ENCODE measurements at regions not wholly inside any gene's neighbourhood (a gene's known extent, or its start where the extent isn't known, plus 50 kb on each side); places are given as distances from the start of the nearest gene placed in this dataset.

DNA sequence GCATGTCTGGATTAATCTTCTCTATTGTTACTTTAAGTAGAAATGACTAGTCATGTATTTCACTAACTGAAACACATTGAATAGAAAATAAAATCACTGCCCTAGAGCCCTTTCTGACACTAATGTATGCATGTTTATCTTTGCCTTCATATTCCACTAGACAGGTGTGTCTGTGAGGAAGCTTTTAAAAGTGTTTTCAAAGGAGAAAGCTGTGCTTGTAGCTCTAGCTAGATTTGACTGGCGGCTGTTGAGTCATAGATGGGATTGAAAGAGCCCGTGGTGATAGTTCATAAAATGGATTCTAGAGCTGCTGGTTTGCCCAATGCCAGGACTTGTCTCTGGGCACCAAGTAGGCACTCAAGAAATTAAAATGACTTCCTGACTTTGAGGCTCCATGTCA is 189.0 kb upstream of the PIRT start:
- no peak for DNase-seq (ENCODE audit: low read depth)
- TF ChIP-seq, protein P1, sequence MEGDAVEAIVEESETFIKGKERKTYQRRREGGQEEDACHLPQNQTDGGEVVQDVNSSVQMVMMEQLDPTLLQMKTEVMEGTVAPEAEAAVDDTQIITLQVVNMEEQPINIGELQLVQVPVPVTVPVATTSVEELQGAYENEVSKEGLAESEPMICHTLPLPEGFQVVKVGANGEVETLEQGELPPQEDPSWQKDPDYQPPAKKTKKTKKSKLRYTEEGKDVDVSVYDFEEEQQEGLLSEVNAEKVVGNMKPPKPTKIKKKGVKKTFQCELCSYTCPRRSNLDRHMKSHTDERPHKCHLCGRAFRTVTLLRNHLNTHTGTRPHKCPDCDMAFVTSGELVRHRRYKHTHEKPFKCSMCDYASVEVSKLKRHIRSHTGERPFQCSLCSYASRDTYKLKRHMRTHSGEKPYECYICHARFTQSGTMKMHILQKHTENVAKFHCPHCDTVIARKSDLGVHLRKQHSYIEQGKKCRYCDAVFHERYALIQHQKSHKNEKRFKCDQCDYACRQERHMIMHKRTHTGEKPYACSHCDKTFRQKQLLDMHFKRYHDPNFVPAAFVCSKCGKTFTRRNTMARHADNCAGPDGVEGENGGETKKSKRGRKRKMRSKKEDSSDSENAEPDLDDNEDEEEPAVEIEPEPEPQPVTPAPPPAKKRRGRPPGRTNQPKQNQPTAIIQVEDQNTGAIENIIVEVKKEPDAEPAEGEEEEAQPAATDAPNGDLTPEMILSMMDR (IDR thresholded peaks at IDR 0.05; ENCODE audit: control insufficient read depth, extremely low read depth, insufficient read depth) = no peak
- H3K4me3 ChIP-seq (ENCODE audit: low read depth, low read length) = no peak overlapping the region

DNA sequence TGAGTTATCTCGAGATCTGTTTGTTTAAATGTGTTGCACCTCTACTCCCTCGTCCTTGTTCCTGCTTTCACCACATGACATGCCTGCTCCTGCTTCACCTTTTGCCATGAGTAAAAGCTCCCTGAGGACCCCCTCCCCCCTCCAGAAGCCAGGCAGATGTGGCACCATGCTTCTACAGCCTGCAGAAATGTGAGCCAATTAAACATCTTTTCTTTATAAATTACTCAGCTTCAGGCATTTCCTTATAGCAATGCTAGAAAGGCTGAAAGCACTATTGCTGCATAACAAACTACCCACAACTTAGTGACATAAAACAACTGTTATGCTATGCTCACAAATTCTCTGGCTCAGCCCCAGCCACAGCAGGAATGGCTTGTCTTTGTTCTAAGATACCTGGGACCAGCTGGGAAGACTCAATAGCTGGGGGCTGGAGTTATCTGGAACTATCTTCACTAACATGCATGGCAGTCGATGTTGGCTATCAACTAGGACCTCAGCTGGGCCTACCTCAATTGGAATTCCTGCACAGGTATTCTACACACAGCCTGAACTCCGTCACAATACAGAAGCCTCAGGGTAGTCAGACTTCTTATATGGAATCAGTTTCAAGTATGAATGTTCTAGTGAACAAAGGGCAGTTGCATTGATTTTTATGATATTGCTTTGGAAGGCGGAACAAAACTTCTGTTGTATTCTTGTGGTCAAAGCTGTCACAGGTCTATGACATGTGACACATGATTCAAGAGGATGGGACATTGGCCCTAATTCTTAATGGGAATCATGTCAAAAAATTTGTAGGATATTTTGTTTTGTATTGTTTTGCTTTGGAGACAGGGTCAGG is 186.0 kb upstream of the PIRT start:
- no peak overlapping the region for H3K4me3 ChIP-seq (ENCODE audit: low read depth, low read length)
- DNase-seq (ENCODE audit: low read depth) = no peak
- TF ChIP-seq, protein P1 (IDR thresholded peaks at IDR 0.05; ENCODE audit: control insufficient read depth, extremely low read depth, insufficient read depth) = no peak

DNA sequence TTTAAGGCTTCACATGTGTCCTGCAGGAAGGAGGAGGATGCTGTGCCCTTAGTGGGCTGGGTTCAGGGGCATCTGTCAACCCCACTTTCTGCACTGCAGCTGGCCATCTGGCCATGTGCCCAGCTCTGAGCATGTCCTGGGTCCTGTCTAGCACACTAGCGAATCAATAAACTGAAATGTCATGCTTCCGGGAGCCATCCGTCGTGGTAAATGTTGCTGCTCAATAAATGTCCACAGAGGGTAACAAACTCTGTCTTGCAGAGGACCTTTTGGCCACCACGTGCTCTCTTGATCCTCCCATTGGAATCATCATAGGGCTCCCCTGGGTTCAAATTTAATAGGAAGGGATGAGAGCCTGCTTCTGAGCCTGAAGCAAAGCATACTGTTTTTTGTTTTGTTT is 168.6 kb upstream of the PIRT start:
- TF ChIP-seq, protein P1 (IDR thresholded peaks at IDR 0.05; ENCODE audit: control insufficient read depth, extremely low read depth, insufficient read depth) = no peak
- no peak for DNase-seq (ENCODE audit: low read depth)
- H3K4me3 ChIP-seq (ENCODE audit: low read depth, low read length) = no peak overlapping the region

DNA sequence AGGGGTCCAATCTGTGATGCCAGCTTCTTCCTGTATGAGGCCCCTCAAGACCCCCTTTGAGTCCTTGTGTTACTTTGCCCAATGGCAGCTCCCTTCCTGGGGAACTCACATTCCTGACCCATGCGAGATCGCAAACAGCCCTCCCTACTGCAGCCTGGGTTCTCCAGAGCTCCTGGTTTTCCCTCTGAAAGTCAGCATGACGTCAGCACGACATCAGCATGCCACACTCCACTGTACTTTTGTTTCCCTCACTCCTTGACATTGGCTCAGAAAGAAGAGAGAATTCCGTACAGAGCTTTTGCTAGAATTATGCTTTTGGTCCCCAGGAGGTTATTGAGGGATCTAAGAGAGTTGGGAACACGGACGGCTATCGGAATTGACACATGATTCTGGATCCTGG is 168.1 kb upstream of the PIRT start:
- no peak for DNase-seq (ENCODE audit: low read depth)
- TF ChIP-seq, protein P1 (IDR thresholded peaks at IDR 0.05; ENCODE audit: control insufficient read depth, extremely low read depth, insufficient read depth) = no peak
- H3K4me3 ChIP-seq (ENCODE audit: low read depth, low read length) = no peak overlapping the region

DNA sequence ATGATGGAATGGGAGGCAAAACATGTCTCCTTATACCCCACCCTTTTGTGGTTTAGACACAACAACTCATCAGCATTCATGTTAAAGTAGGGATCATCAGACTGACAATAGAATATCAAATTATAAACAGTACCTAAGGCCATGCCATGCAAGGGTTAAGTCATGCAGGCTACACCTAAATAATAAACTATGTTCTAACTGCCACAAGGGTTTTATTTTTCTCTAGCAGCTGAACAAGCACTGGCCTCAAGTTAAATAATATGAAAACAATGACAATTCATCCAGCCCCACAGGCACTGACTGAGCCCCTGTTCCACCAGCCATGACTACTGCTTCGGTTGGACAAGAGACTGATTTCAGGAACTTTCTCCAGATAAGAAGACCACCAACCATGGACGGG is 164.5 kb upstream of the PIRT start:
- no peak overlapping the region for H3K4me3 ChIP-seq (ENCODE audit: low read depth, low read length)
- DNase-seq (ENCODE audit: low read depth) = no peak

DNA sequence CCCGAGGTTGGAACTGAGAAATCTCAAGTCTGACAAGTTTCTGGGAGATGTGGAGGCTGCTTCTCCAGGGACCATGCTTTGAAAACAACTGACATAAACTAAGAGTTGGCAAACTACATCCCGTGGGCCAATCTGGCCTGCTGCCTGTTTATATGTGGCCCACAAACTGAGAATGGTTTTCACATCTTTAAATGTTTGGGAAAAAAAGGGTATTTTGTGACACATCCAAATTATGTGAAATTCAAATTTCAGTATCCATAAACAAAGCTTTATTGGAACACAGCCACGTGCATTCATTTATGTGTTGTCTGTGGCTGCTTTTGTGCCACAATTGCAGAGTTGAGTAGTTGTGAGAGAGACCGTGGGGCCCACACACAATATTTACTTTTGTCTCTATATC is 163.8 kb upstream of the PIRT start:
- TF ChIP-seq, protein P1 (IDR thresholded peaks at IDR 0.05; ENCODE audit: control insufficient read depth, extremely low read depth, insufficient read depth) = no peak
- DNase-seq (ENCODE audit: low read depth) = no peak
- H3K4me3 ChIP-seq (ENCODE audit: low read depth, low read length) = no peak overlapping the region

More for the DNA sequence above, 164.5 kb upstream of the PIRT start:
- TF ChIP-seq, protein P1 (IDR thresholded peaks at IDR 0.05; ENCODE audit: control insufficient read depth, extremely low read depth, insufficient read depth) = no peak

DNA sequence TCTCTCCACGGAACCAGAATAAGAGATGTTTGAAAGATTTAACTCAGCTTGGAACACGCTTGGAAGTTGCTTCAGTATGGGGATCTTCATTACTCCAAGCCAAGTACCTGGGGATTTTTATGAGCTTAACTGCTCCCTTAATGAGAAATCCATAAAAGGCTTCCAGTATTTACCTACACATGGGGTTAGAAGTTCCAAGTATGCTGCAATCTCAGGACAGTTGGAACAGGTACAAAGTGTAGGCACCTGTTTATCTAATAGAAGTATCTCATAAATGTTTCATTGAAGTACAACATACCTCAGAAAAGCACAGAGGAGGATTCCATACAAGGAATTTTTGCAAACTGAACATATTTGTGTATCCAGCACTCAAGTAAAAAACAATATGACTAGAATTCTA is 161.6 kb upstream of the PIRT start:
- no peak overlapping the region for H3K4me3 ChIP-seq (ENCODE audit: low read depth, low read length)
- TF ChIP-seq, protein P1 (IDR thresholded peaks at IDR 0.05; ENCODE audit: control insufficient read depth, extremely low read depth, insufficient read depth) = no peak
- DNase-seq (ENCODE audit: low read depth) = peak; percentile 93

Data from LNCaP clone FGC (cell line).